GM20000 (cell line): ENCODE measurements at regions not wholly inside any gene's neighbourhood (a gene's known extent, or its start where the extent isn't known, plus 50 kb on each side); places are given as distances from the start of the nearest gene placed in this dataset.

Experiments
- DNase-seq: peaks from one replicate; pipeline ENCODE4 v3.0.0; 2012; ENCODE audit warnings: low spot score
- CTCF ChIP-seq: IDR thresholded peaks from 2 replicates; pipeline ENCODE4 v1.5.1; 2012; ENCODE audit warnings: mild to moderate bottlenecking, control low read depth; ENCODE audit errors: extremely low read depth, missing control alignments

GRCh38 chr4:11590132-11590531, 161.4 kb upstream of the HS3ST1 start:
- DNase-seq: no peak
- TF ChIP-seq CTCF: no peak

GRCh38 chr4:11589676-11590075, 161.0 kb upstream of the HS3ST1 start:
- no peak for DNase-seq

GRCh38 chr4:11587797-11588196, 159.1 kb upstream of the HS3ST1 start:
- TF ChIP-seq CTCF: no peak
- no peak for DNase-seq

More at GRCh38 chr4:11589676-11590075, 161.0 kb upstream of the HS3ST1 start:
- no peak for TF ChIP-seq CTCF

- no peak for DNase-seq
Observed at GRCh38 chr4:11585506-11585905, 156.8 kb upstream of the HS3ST1 start.

GRCh38 chr4:11568511-11568910, 139.8 kb upstream of the HS3ST1 start:
- no peak for DNase-seq
- TF ChIP-seq CTCF: no peak

More at GRCh38 chr4:11585506-11585905, 156.8 kb upstream of the HS3ST1 start:
- no peak for TF ChIP-seq CTCF

GRCh38 chr4:11566444-11567022, 137.8 kb upstream of the HS3ST1 start:
- TF ChIP-seq CTCF: no peak
- no peak for DNase-seq

GRCh38 chr4:11565899-11566298, 137.2 kb upstream of the HS3ST1 start:
- DNase-seq: no peak
- TF ChIP-seq CTCF: no peak
